Mucosa of descending colon (tissue), 3 donors: ENCODE measurements at regions not wholly inside any gene's neighbourhood (a gene's known extent, or its start where the extent isn't known, plus 50 kb on each side); places are given as distances from the start of the nearest gene placed in this dataset.

Source experiments
- ATAC-seq: fragments of 200-7000 bp; cut with Tn5 transposase; one replicate; pipeline ENCODE4 v1.9.1; 2020; ENCODE audit warnings: mild to moderate bottlenecking, moderate library complexity
- DNase-seq, 3 donors: peaks; one replicate each; pipeline ENCODE4 v3.0.0-alpha.2; 2020
- H3K36me3 ChIP-seq: fragments of 200-600 bp; one replicate; pipeline ENCODE4 v1.8.0; 2021; ENCODE audit warnings: low read depth, mild to moderate bottlenecking
- H3K4me1 ChIP-seq: fragments of 200-600 bp; one replicate; pipeline ENCODE4 v1.8.0; 2021; ENCODE audit warnings: low read depth, mild to moderate bottlenecking
- H3K4me3 ChIP-seq: fragments of 200-600 bp; one replicate; pipeline ENCODE4 v1.8.0; 2021; ENCODE audit warnings: mild to moderate bottlenecking
- H3K9me3 ChIP-seq: fragments of 200-600 bp; one replicate; pipeline ENCODE4 v1.8.0; 2021; ENCODE audit warnings: mild to moderate bottlenecking
- CTCF ChIP-seq: fragments of 200-600 bp; IDR thresholded peaks from one replicate; pipeline ENCODE4 v1.8.0; 2022; ENCODE audit warnings: antibody characterized with exemption, mild to moderate bottlenecking
- intact Hi-C, 2 donors: fragments of 100-400 bp; cut with DNase I in 1 of 2; cut with micrococcal nuclease in 1 of 2; formaldehyde crosslinking; loops; one replicate each; pipeline versions ENCODE4 v1.11.0 to v1.11.1; 2022; cut with DNase I, micrococcal nuclease
- donor health status: DM: no; HTN: no; CAD: no; lungs with moderate emphysema.
- donor health status: DM: no; HTN: no; CAD: no.
- donor health status: DM: no; HTN: yes; CAD: no.

GRCh38 chr5:2912741-2913140 lies 161.3 kb upstream of the IRX2 start:
- Histone ChIP-seq H3K9me3 (peaks cover 18% of the 10 kb centered on the region), H3K4me3 (no peak overlapping the region), H3K4me1 (no peaks in the 10 kb centered on the region), H3K36me3 (no peaks in the 10 kb centered on the region)
- ATAC-seq (no peak), DNase-seq (no peak)
- intact Hi-C loops = no loop called here
- TF ChIP-seq CTCF = no peak

- H3K4me1 ChIP-seq = no peaks in the 10 kb centered on the region
- no peak overlapping the region for H3K4me3 ChIP-seq
- no peaks in the 10 kb centered on the region for H3K36me3 ChIP-seq
- intact Hi-C loops = no loop called here
- DNase-seq (no peak), ATAC-seq (no peak)
- no peak for TF ChIP-seq CTCF
- peaks cover 16% of the 10 kb centered on the region for H3K9me3 ChIP-seq
Observed at GRCh38 chr5:2910401-2911175, 159.1 kb upstream of the IRX2 start.

GRCh38 chr5:2909035-2909434 lies 157.6 kb upstream of the IRX2 start:
- Histone ChIP-seq H3K9me3 (peaks cover 15% of the 10 kb centered on the region), H3K36me3 (no peaks in the 10 kb centered on the region), H3K4me3 (no peak overlapping the region), H3K4me1 (no peaks in the 10 kb centered on the region)
- DNase-seq = no peak
- no peak for TF ChIP-seq CTCF
- intact Hi-C loops = no loop called here
- ATAC-seq = no peak

DNA sequence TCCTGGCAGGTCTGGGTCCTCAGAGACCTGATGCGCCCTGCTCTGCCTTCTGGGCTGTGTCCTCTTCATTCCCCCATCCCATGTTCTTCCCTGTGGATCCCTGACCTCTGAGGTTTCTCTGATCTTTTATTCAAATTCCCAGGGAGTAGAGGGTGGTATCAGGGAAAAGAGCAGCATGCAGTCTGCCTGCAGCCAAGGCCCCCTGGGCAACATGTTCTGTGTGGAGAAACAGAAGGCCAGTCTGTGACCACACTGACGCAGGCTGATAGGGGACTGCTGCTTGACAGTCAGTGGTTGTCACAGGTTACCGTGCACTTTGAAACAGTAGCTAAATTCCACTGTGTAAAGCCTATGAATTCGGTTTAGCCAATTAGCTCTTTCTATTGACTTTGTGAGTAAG lies 156.6 kb upstream of the IRX2 start:
- TF ChIP-seq CTCF = no peak
- Histone ChIP-seq H3K4me3 (no peak overlapping the region), H3K9me3 (peaks cover 17% of the 10 kb centered on the region), H3K4me1 (no peaks in the 10 kb centered on the region), H3K36me3 (no peaks in the 10 kb centered on the region)
- ATAC-seq = no peak
- DNase-seq = no peak
- intact Hi-C loops = no loop called here

- DNase-seq (no peak), ATAC-seq (no peak)
- no peak overlapping the region for H3K4me3 ChIP-seq
- H3K4me1 ChIP-seq = no peaks in the 10 kb centered on the region
- no peaks in the 10 kb centered on the region for H3K36me3 ChIP-seq
- peaks cover 17% of the 10 kb centered on the region for H3K9me3 ChIP-seq
- TF ChIP-seq CTCF = no peak
- intact Hi-C loops = no loop called here
Observed at GRCh38 chr5:2906302-2907090, 155.0 kb upstream of the IRX2 start.
